HG02759 (cell line): ENCODE measurements at regions not wholly inside any gene's neighbourhood (a gene's known extent, or its start where the extent isn't known, plus 50 kb on each side); places are given as distances from the start of the nearest gene placed in this dataset.
"Not testable (repeated sequence)": the region's sequence is repeated elsewhere in the genome, so short reads cannot be mapped to it uniquely, and the experiment has no call there.

Experiments
- ATAC-seq: cut with Tn5 transposase; IDR thresholded peaks from one replicate; pipeline ENCODE4 v1.9.1; 2021; ENCODE audit warnings: mild to moderate bottlenecking, moderate library complexity; ENCODE audit not compliant: unreplicated experiment

DNA sequence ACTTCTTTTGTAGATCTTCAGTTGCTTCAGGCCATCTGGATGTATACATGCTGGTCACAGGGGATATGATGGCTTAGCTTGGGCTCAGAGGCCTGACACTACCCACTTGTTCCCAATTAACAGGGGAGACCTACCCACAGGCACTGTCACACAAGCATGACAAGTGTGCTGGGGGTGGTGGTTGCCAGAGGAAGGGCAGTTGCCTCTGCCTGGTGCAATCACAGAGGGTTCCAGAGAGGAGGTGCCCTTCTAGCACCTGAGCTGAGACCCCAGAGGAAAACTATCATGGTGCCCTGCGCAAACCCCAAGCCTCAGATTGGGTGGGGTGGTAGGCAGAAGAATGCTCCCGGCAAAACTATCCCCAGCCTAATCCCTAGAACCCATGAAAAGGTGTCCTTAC lies 65.6 kb upstream of the NANOS1 start:
- ATAC-seq = no peak

DNA sequence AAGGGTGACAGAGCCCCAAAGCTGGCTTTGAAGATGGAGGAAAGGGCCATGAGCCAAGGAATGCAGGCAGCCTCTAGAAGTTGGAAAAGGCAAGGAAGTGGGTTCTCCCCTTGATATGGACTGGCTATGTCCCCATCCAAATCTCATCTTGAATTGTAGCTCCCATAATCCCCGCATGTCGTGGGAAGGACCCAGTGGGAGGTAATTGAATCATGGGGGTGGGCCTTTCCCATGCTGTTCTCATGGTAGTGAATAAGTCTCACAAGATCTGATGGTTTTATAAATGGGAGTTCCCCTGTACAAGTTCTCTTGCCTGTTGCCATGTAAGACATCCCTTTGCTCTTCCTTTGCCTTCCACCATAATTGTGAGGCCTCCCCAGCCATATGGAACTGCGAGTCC lies 65.0 kb upstream of the NANOS1 start:
- not testable (repeated sequence) for ATAC-seq

DNA sequence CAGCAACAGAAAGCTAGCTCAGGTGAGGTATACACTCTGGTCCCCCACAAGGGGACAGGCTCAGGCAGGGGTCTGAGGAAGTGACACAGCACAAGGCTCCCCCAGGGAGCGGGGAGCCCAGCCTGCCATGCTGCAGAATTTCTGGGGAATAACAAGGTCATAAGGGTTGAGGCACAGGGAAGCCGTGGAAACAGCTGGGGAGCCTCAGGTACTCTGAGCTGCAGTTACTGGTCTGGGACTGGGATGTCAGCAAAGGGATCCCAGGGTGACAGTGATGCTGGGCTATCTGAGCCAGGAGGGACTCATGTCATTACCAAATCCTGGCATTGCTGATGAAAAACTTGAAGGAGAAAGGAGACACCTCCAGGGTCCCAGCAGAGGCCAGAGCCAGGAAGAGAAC lies 64.4 kb upstream of the NANOS1 start:
- ATAC-seq = no peak

DNA sequence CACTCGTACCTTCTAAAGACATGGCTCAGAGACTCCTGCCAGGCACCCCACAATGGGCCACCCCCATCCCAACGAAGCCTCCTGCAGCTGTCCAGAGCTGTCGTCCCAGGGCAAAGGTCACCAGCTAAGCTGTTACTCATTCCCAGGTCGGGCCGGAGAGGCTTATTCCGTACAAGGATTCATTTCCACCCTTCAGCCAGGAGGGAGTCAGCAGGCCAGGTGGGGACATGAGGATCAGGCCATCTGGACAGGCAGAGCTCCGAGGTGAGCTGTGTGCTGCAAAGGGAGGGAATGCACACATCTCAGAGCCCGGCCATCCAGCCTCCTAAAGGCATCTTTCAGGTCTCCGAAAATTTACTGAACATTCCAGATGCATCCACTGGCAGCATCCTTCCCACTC lies 63.9 kb upstream of the NANOS1 start:
- ATAC-seq = no peak

DNA sequence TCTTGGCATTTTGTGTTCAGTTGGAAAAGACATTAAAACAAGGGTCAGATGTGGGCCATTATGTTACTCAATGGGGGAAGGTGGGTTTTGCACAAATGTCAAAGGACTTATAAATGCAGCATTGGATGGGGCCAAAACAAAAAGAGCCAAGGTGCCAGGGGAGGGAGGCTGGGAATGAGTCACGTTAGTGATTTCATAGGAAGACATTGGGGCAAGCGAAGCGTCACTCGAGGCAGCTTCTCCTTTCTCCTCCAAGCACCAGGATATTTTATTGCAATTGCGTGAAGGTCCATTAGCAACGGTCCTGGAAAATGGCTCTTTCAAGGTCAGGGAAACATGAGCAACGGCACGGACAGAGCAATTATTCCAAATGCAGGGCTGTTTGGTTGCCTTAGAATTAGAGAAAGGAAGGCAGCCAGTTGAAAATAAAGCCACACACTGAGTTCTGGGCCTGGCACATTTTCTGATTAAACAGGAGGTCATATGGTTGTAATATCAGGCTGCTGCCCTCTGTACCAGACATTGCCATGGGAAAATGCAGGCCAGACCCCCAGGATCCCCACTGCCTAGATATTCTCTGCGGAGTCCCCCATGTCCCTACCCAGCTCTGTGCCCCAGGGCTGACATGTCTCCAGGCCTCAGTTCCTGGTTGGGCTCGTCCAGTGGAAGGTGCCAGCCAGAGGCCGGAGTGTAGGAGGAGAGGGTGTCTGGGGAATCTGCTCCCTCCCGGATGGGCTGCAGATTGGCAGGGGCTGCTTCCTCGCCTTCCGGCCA lies 63.3 kb upstream of the NANOS1 start:
- no peak for ATAC-seq

DNA sequence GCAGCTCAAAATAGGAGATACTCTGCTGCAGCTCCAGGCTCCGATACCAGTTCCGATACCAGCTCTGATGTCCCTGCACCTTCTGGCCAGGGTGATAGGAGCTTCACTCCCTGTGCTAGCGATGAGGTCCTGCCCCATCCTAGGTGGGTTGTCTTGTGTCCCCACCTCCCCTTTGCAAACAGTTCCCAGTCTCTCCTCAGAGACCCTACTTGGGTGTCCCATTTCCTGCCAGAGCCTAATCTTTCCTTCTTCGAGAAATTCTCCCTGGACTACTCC lies 62.7 kb upstream of the NANOS1 start:
- no peak for ATAC-seq

DNA sequence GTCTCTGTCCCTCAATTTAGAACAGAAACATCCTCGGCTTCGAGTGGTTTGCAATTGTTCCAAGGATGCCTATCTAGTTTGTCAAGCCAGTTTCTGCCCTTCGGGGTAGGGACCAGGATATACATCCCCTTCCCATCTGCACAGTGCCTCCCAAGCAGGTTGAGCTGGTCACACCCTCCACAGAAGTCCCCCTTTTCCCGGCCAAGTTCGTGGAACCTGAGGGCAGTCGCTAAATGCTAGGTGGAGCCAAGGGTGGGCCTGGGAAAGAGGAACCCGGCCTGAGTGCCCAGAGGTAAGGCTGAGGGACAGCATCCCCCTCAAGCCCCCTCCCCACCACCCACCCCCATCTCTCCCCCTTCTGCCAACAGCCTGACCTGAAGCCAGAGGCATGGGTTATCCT lies 62.4 kb upstream of the NANOS1 start:
- no peak for ATAC-seq

DNA sequence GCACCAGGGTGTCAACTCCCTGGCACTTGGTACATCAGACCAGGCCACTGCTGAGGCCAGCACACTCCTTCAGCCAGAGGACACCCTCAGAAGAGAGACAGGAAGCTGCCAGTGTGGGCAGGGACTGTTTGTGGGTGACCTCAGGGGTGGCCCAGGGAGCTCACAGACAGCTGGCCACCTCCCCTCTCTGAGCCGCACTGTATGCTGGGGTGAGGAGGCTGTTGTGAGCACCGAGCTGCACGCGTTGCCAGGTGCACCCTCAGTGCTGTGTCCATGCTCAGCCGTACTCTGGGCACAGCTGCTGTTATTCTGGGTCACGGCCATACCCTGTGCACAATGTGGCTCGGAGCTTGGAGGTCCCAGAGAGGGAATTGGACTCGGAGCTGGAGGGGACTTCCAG lies 61.5 kb upstream of the NANOS1 start:
- ATAC-seq = no peak

DNA sequence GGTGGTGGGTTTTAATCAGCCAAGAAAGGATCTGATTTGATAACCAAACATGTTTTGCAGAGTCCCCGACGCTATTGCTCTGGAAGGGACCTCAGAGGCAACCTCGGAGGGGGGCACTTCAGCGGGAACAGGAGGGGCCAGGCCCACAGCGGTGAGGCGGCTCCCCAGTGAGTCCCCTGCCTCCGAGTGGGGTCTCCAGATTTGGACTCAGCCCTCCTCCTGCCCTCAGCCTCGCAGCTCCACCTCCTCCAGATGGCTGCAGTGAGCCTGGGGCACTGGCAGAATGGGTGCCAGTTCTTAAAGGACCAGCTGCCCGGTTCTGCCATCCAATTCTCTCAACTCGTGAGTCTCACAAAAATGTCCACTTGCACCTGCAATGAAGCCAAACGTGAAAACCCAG lies 61.0 kb upstream of the NANOS1 start:
- no peak for ATAC-seq

DNA sequence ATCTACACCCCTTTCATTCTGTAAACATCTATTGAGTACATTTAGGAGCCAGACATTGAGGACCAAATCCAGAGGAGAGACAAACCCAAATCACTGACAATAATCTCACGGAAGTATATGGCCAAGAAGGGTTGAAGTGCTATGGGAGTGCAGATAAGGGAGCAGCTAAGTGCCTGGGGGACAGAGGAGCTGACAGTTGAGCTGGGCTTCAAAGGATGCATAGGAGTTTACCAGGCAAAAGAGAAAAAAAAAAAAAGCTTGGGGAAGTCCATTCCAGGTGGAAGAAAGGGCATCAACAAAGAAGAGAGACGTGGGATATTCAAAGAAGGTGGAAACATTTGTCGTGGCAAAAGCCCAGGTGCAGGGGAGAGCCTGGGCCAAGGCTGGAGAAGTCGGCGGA lies 60.5 kb upstream of the NANOS1 start:
- no peak for ATAC-seq

DNA sequence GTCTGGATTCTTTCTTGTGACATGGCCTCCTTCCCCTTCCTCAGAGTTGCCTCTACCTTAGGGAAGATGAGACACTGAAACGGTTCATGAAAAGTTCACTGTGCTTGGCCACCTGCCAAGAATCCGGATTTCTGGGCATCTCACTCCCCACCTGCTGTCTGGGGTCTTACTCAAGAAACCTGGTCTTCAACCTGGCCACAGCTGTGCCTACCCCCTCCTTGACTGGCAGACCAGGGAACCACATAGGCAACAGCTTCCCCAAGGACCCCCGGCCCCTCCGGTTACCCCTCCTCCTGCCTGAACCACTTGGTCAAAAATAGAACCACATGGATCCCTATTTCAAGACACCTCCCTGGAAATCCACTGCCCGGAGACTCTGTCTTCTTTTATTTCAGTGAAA lies 58.7 kb upstream of the NANOS1 start:
- no peak for ATAC-seq

DNA sequence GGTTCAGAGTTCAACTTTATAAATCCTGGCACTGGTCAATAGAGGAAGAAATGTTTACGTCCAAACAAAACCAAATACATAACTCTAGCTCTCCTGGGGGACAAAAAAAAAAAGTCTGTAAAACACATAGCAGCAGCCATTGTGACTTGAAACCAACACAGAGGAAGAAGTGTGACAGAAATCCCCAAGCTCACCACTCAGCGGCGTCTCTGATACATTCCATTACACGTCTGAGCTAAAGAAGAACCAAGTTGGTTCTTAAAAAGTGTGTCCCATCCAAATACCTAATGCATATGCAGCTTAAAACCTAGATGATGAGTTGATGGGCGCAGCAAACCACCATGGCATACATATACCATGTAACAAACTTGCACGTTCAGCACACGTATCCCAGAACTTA lies 58.3 kb upstream of the NANOS1 start:
- no peak for ATAC-seq

DNA sequence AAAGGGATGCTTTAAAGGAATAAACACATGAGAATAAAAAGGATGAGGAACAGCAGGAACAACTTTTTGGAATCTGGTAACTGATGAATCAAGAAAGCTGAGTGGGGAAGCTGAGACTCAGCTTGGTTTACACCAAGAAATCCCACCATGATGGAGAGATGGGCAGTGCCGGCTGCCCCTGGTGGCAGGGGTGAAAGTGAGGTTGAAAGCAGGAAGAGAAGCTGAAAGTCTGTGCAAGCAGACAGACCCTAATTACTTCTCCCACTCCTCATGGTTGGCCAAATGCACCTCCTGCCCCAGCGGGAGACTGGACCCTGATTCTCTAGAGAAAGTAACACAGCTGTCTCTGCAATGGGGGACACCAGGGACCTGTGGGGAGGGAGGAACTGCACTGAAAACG lies 57.6 kb upstream of the NANOS1 start:
- no peak for ATAC-seq

DNA sequence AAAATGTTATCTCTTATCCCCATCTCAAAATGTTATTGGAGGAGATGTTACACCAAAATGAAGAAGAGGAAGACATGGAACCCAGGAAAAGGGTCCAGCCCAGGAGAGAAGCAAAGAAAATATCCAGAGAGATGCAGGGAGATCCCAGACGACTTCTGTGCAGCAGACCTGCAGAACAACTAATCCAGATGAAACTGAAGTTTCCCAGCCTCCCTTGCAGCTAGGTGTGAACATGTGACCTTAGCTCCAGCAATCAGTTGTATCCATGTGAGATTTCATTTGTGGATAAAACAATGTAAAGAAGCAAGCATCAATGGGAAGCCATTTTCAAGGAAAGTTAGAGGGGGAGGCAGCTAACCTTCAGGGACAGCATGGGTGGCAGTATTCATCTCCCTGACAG lies 55.8 kb upstream of the NANOS1 start:
- ATAC-seq = no peak

DNA sequence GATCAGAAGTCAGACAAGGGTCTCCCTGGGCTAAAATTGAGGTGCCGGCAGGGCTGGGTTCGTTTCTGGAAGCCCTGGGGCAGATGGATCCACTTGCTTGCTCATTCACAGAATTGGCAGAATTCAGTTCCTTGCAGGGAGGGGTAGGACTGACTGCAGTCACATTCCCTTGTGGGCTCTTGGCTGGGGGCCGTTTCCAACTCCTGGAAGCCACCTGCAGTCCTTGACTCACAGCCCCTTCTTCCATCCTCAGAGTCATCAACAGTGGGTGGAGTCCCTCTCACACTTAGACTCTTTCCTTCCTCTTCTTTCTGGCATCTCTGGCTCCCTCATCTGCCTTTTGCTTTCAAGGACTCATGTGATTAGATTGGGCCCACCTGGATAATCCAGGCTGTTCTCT lies 54.6 kb upstream of the NANOS1 start:
- no peak for ATAC-seq

DNA sequence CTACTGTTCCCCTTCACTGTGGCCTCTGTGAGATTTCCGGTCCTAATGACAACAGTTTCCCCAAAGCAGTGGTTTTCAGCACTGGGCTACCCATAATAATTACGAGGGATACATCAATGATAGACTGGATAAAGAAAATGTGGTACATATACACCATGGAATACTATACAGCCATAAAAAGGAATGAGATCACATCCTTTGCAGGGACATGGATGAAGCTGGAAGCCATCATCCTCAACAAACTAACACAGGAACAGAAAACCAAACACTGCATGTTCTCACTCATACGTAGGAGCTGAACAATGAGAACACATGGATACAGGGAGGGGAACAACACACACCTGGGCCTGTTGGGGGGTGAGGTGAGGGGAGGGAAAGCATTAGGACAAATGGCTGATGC lies 53.3 kb upstream of the NANOS1 start:
- not testable (repeated sequence) for ATAC-seq

DNA sequence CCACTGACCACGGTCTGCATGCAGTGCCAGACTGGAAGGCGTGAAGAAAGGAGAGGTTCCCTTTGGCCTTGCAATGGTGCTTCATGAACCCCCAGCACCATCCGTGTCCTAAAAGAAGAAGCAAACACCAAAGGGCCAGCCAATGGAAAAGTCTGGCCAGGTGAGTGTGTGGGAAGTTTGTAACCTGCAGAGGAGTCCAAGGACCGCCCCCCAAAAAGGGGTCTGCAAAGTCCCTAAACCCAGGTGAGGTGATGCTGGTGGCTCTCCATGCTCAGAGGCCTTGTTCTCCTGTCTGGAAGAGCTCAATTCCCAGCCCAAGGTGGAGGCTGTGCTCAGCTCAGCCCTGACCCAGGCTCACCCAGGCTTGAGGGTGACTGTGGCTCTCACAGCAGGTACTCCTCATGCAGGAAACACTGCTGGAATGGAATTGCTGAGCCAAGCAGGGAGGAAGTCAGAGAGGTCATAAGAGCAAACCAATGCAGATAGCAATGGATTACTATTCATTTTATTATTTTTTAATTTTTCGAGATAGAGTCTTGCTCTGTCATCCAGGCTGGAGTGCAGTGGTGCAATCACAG lies 52.4 kb upstream of the NANOS1 start:
- ATAC-seq = no peak

DNA sequence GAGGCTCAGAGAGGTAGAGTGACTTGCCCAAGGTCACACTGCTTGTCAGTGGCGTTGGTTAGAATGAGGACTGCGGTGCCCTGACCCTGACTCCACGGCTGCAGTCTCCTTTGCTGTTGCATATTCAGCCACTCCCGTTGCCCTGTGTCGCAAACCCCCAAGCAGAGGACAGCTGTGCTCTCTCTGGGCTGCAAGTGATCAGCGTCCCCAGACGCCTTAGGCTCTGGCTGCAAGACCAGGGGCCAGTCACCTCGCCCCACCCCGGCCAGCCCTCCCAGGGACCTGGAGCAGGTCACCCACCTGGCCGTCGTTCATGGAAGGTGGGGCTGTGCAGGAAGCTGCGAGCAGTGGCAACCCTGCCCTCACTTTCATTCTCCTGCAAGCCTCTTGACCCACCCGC lies 51.7 kb upstream of the NANOS1 start:
- no peak for ATAC-seq

DNA sequence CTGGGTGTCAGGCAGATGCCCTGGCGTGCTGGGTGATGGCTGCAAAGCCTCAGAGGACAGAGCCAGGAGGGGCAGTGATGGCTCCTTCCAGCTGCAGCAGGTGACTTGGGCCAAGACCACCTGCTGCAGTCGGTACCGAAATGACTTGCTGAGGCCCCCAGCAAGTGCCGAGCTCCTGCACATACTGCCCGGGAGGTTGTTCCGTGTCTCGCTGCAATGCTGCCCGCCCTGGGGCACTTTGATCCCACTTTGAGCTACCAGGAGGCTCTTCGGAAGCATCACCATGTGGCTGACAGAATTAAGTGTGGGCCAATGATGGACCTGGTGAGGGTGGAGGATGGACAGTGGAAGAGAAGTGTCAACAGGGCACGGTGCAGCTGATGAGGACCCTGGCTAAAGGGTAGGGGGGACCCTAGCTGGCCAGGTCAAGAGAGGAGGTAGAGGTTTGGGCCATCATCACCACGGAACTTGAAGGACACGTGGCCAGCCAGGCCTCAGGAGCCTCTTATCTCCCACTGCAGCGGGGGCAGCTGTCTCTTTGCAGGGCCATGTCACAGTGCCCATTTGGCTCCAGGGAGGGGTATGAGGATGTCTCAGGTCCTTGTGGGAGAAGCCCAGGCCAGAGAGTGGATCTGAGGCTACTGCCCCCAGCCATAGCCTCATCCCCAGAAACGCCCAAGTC lies 51.1 kb upstream of the NANOS1 start:
- no peak for ATAC-seq

DNA sequence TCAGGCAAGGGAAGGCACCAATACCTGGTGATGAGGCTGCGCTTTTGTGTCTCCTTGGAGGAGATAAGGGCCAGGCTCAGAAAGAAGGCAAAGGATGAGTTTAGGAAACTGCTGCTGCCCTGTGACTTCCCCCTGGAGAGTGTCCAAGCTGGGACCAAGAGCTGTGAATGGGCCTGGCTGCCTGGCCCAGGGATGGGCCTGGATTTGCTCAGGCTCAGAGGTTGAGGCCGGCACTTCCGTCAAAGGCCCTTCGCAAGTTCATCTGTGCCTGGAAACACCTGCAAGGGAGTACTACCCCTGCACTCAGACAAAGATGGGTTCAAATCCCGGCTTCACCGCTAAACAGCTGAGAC lies 50.5 kb upstream of the NANOS1 start:
- ATAC-seq = no peak

DNA sequence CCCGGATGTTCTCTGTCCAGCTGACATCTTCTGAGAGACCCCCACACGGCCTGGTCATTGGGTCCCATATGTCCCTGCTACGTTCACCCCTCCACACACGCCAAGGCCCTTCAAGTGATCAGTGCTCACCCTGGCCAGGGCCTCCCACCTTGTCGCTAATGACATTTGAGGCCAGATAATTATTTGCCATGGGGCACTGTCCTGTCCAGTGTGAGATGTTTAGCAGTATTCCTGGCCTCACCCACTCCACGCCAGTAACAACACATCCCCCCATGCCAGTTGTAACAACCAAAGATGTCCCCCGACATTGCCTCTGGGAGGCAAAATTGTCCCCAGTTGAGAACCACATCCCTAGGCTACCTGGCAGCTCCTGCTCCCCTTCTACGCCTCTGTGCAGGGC lies 49.9 kb upstream of the NANOS1 start:
- no peak for ATAC-seq
